Left colon (tissue), 2 donors: ENCODE measurements at regions not wholly inside any gene's neighbourhood (a gene's known extent, or its start where the extent isn't known, plus 50 kb on each side); places are given as distances from the start of the nearest gene placed in this dataset.
"Not testable (repeated sequence)": the region's sequence is repeated elsewhere in the genome, so short reads cannot be mapped to it uniquely, and the experiment has no call there.

ENCODE experiments used
- ATAC-seq: fragments of 200-7000 bp; cut with Tn5 transposase; one replicate; pipeline ENCODE4 v1.9.1; 2020; ENCODE audit warnings: mild to moderate bottlenecking, moderate library complexity
- DNase-seq, 2 donors: peaks; one replicate each; pipeline ENCODE4 v3.0.0-alpha.2; 2020
- intact Hi-C, 2 donors: fragments of 100-400 bp; cut with DNase I in 1 of 2; cut with micrococcal nuclease in 1 of 2; formaldehyde crosslinking; loops; one replicate each; pipeline versions ENCODE4 v1.11.2 to v1.14.0; 2022; cut with DNase I, micrococcal nuclease
- donor health status: DM: no; HTN: no; CAD: no.
- donor health status: DM: yes; HTN: yes; CAD: no.

DNA sequence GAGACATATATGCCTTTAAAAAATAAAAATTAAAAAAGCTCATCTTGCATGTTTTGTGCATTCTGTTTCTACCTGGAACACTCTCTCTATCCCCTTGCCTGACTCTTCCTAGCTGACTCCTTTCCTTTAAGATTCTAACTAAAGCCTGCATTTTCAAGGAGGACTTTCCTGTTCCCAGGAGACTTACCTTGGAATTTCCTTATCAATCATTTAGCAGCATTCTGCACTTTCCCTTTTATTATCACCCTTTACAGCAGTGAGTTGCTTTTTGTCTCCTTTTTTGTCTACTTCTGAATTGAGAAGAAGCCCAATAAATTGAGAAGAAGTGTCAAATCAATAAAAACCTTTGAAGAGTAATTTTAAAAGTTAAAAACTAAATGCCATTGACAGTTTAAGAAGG is 142.2 kb upstream of the TMEM196 start:
- intact Hi-C loops, result no loop called here
- ATAC-seq, result no peak
- no peak for DNase-seq

DNA sequence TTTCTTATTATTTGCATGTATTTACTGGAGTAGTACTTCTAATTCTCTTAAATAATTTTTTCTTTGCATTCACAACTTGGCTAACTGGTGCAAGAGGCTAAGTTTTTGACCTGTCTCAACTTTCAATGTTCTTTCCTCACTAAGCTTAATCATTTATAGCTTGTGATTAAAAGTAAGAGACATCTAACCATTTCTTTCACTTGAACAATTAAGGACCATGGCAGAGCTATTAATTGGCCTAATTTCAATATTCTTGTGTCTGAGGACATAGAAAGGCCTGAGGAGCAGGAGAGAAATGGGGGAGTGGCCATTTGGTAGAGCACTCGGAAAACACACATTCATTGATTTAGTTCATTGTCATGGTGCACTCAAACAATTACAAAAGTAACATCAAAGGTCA is 141.4 kb upstream of the TMEM196 start:
- DNase-seq (no peak), ATAC-seq (no peak)
- intact Hi-C loops, result no loop called here

DNA sequence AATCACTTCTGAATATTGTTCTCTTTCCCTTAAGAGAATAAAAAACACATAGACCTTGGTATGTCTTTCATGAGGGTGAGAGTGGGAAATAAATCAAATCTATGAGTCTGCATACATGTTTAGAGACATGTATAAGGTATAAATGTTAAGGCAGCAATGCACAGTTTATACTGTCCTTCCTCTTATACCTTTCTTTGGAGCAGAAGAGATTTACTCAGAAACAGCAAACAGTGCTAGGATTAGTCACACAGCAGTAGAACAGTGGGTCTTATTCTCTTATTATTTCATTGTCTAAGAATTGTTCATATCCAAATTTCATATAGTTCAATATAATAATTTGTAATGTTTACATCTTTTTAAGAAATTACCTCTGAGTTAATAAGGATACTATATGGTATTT is 126.7 kb upstream of the TMEM196 start:
- DNase-seq (no peak), ATAC-seq (no peak)
- intact Hi-C loops, result no loop called here

- no peak for DNase-seq
- intact Hi-C loops, result no loop called here
- ATAC-seq, result no peak
Observed at GRCh38 chr7:19899529-19899928, 126.1 kb upstream of the TMEM196 start.

GRCh38 chr7:19882893-19883292 is 109.5 kb upstream of the TMEM196 start:
- DNase-seq, intact Hi-C loops, ATAC-seq: not testable (repeated sequence)

DNA sequence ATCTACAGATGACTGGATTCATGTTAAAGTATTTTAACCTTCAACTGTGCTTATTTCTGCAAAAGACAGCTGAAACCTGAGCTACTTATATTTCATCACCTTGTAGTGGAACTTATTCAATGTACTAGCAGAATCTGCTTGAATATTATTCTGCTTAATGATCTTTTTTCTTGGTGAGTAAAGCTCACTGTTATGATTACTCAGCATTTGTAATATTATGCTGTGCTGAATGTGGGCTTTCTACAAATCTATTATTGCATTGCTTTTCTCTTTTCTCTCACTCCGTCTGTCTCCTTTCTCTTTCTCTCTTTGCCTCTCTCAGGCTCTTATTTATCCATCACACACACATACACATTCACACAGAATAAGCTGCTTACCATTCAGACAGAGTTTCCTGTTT is 98.7 kb upstream of the TMEM196 start:
- intact Hi-C loops, result no loop called here
- ATAC-seq, result no peak
- DNase-seq, result no peak

GRCh38 chr7:19871102-19871501 is 97.7 kb upstream of the TMEM196 start:
- intact Hi-C loops, result no loop called here
- no peak for ATAC-seq
- no peak for DNase-seq

DNA sequence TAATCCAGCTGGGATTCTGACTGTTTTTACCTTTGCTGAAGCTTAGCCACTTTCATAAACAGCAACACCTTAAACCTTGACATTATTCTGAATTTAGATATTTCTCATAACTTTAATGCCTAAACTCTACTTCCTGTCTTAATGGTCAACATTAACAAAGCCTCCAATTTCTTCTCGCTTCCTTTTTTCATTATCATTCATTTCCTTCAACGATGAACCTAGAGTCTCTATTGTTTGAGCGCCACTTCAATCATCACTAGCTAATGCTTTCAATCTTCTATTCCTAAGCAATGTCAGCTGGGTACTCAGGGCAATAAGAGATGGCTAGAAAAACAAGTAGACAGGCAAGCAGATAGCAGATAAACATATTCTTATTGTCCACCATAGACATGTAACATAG is 96.6 kb upstream of the TMEM196 start:
- intact Hi-C loops, result no loop called here
- DNase-seq (no peak), ATAC-seq (no peak)

DNA sequence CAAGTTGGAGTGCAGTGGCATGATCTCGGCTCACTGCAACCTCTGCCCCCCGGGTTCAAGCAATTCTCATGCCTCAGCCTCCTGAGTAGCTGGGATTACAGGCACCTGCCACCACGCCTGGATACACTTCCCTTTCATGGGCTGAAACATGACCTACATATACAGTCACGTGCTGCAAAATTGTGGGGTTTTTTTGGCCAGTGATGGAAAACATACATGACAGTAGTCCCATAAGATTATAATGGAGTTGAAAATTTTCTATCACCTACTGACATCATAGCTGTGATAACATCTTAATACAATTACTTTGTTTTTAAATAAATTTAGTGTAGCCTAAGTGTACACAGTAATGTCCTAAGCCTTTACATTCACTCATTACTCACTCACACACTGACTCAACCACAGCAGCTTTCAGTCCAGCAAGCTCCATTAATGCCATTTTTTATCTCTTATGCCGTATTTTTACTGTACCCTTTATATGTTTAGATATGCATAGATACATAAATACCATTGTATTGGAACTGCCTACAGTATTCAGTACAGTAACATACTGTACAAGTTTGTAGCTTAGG is 79.9 kb upstream of the TMEM196 start:
- no peak for DNase-seq
- ATAC-seq, result no peak
- intact Hi-C loops, result no loop called here

DNA sequence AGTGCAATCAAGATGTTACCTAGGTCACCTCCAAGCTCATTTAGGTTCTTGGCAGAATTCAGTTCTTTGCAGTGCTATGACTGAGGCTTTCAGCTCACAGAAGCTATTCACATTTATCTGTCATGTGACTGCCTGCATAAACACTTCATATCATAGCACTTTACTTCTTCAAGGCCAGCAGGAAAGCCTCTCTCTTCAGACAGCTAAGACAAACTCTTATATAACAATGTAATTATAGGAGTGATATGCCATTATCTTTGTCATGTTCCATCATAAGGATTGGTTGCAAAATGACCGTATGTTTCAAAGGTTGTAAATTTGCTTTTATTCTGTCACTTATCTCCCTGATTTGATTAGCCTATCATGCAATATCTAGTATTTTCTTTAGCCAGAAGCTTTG is 78.8 kb upstream of the TMEM196 start:
- no peak for ATAC-seq
- DNase-seq, result no peak
- intact Hi-C loops, result no loop called here

DNA sequence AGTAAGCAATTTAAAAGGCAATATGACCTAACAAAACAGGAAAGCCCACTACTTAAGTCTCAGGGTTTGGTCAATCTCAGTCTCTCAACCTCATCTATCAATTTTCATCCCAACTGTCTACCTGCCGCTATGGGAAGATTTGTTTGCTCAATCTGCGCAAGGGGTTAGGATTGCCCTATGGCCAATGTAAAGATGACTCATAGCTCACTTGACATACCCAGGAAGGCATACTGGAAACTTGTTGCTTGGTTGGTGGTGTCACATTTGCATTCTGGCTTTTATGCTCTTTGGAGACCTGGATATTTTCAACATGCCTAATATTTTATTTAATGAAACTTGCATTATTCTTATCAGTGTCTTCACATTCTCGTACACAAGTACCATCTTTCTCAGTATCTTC is 78.1 kb upstream of the TMEM196 start:
- intact Hi-C loops, result no loop called here
- ATAC-seq (no peak), DNase-seq (no peak)

- ATAC-seq (no peak), DNase-seq (no peak)
- intact Hi-C loops, result no loop called here
Observed at GRCh38 chr7:19834566-19834965, 61.1 kb upstream of the TMEM196 start.

- ATAC-seq (no peak), DNase-seq (no peak)
- intact Hi-C loops, result no loop called here
Observed at GRCh38 chr7:19830604-19831003, 57.2 kb upstream of the TMEM196 start.
